CD4-positive, alpha-beta T cell (primary cell): ENCODE measurements at regions not wholly inside any gene's neighbourhood (a gene's known extent, or its start where the extent isn't known, plus 50 kb on each side); places are given as distances from the start of the nearest gene placed in this dataset.

Source experiments
- ATAC-seq: fragments of 200-7000 bp; cut with Tn5 transposase; one replicate; pipeline ENCODE4 v1.10.0; 2022; ENCODE audit warnings: mild to moderate bottlenecking; ENCODE audit not compliant: poor library complexity
- CTCF ChIA-PET: fragments of 350-600 bp; sonication (Branson Sonifier 250); formaldehyde crosslinking; loops from one replicate; lab custom pipeline; 2021; ENCODE audit warnings: antibody characterized with exemption, inconsistent platforms; lab: Charles Lee
- POLR2A ChIA-PET: fragments of 350-600 bp; sonication (Branson Sonifier 250); formaldehyde crosslinking; loops from one replicate; lab custom pipeline; 2021; ENCODE audit warnings: antibody characterized with exemption, inconsistent platforms; lab: Charles Lee
- DNase-seq, 14 experiments: peaks; one replicate each; pipeline ENCODE4 v3.0.0-alpha.2; 2013 to 2020; ENCODE audit warnings: mixed read lengths in 2 of 14
- H3K27ac ChIP-seq, 2 donors: one replicate each; pipeline versions ENCODE4 v1.5.1 to v1.7.0; 2013; ENCODE audit warnings: low read length in 2 of 2, low read depth in 1 of 2, mild to moderate bottlenecking in 1 of 2
- H3K27me3 ChIP-seq, 2 experiments: 1 replicate in 1 of 2; 2 replicates in 1 of 2; pipeline versions ENCODE4 v1.6.1 to v1.7.0; 2013; ENCODE audit warnings: low read length in 2 of 2, control low read depth in 1 of 2, mild to moderate bottlenecking in 1 of 2, moderate library complexity in 1 of 2; ENCODE audit not compliant: insufficient read depth in 2 of 2, control insufficient read depth in 1 of 2
- H3K36me3 ChIP-seq: one replicate; pipeline ENCODE4 v1.6.1; 2013; ENCODE audit warnings: low read length, control low read depth; ENCODE audit not compliant: insufficient read depth
- H3K4me1 ChIP-seq: one replicate; pipeline ENCODE4 v1.6.1; 2013; ENCODE audit warnings: low read length, control low read depth; ENCODE audit not compliant: insufficient read depth
- H3K4me3 ChIP-seq: one replicate; pipeline ENCODE4 v1.5.1; 2013; ENCODE audit warnings: mild to moderate bottlenecking, low read length, moderate library complexity
- H3K9me3 ChIP-seq, 2 experiments: 1 replicate in 1 of 2; 2 replicates in 1 of 2; pipeline versions ENCODE4 v1.6.1 to v1.7.0; 2013; ENCODE audit warnings: low read length in 2 of 2, mild to moderate bottlenecking in 2 of 2, control low read depth in 1 of 2, moderate library complexity in 1 of 2; ENCODE audit not compliant: control insufficient read depth in 1 of 2, insufficient read depth in 1 of 2
- H3K27ac Mint-ChIP-seq: one replicate; pipeline ENCODE4 v1.8.0; 2020; ENCODE audit warnings: mixed read lengths
- H3K27me3 Mint-ChIP-seq: one replicate; pipeline ENCODE4 v1.8.0; 2021; ENCODE audit warnings: mixed read lengths
- H3K36me3 Mint-ChIP-seq: one replicate; pipeline ENCODE4 v1.8.0; 2021; ENCODE audit warnings: low read depth, mixed read lengths
- H3K4me1 Mint-ChIP-seq: one replicate; pipeline ENCODE4 v1.8.0; 2021; ENCODE audit warnings: low read depth, mixed read lengths
- H3K4me3 Mint-ChIP-seq: one replicate; pipeline ENCODE4 v1.8.0; 2020; ENCODE audit warnings: mild to moderate bottlenecking, mixed read lengths
- H3K9me3 Mint-ChIP-seq: one replicate; pipeline ENCODE4 v1.8.0; 2020; ENCODE audit warnings: mixed read lengths
- intact Hi-C, 2 experiments: fragments of 100-400 bp; cut with DNase I in 1 of 2; cut with micrococcal nuclease in 1 of 2; formaldehyde crosslinking; loops; one replicate each; pipeline versions ENCODE4 v1.15.1 to v1.9.0; 2023 to 2025; cut with DNase I, micrococcal nuclease
- TF ChIP-seq, protein P1 (sequence below): fragments of 200-600 bp; IDR thresholded peaks from one replicate; pipeline ENCODE4 v1.8.0; 2022; ENCODE audit warnings: antibody characterized with exemption, mild to moderate bottlenecking

DNA sequence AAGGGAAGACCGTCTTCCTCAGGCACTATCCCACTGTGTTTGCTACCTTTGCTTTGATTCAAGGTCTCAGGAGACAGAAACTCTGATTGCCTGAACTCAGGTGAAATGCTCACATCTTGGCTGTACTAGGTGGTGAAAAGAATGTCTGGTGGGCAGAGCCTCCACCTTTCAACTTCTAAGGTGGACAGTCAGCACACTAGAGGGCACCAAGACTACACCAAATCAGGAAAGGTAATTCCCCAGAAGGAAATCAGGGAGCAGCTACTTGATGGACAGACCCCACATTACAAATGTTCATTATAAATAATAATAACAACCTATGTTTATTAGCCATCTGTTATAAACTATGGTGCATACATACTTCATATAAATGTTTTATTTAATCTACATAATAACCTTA is 220.9 kb downstream of the ATG4C start:
- Histone ChIP-seq H3K27me3 (peaks cover 0 to 4% of the 10 kb centered on the region in 2 experiments), H3K9me3 (no peaks in the 10 kb centered on the region), H3K27ac (no peak overlapping the region), H3K4me3 (no peak overlapping the region), H3K4me1 (no peaks in the 10 kb centered on the region), H3K36me3 (no peaks in the 10 kb centered on the region)
- ATAC-seq (no peak), DNase-seq (no peak)
- peaks cover 3% of the 10 kb centered on the region for H3K9me3 Mint-ChIP-seq
- intact Hi-C loops: no loop called here
- ChIA-PET CTCF (no interaction called here), POLR2A (no interaction called here)
- H3K4me3 Mint-ChIP-seq: no peak overlapping the region
- TF ChIP-seq, protein P1, sequence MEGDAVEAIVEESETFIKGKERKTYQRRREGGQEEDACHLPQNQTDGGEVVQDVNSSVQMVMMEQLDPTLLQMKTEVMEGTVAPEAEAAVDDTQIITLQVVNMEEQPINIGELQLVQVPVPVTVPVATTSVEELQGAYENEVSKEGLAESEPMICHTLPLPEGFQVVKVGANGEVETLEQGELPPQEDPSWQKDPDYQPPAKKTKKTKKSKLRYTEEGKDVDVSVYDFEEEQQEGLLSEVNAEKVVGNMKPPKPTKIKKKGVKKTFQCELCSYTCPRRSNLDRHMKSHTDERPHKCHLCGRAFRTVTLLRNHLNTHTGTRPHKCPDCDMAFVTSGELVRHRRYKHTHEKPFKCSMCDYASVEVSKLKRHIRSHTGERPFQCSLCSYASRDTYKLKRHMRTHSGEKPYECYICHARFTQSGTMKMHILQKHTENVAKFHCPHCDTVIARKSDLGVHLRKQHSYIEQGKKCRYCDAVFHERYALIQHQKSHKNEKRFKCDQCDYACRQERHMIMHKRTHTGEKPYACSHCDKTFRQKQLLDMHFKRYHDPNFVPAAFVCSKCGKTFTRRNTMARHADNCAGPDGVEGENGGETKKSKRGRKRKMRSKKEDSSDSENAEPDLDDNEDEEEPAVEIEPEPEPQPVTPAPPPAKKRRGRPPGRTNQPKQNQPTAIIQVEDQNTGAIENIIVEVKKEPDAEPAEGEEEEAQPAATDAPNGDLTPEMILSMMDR: no peak
- H3K4me1 Mint-ChIP-seq: no peaks in the 10 kb centered on the region
- no peak overlapping the region for H3K27ac Mint-ChIP-seq
- H3K27me3 Mint-ChIP-seq: peaks cover 7% of the 10 kb centered on the region
- no peaks in the 10 kb centered on the region for H3K36me3 Mint-ChIP-seq

DNA sequence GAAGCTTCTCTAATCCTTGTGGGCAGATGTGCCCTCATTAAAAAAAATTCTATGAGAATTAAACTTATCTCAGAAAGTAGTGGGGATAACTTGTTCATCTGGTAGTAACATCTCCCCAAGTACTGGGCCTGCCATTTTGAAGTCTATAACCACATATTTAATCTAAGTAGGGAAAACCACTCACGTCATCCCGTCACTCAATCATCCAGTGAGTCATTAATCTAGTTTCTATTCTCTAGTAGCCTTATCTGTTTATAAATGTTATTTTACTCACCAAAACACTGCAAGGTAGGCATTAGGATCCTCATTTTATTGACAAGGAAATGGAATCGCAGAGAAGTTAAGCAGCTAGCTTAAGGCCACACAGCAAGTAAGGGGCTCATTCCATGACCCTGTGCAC is 221.9 kb downstream of the ATG4C start:
- Mint-ChIP-seq H3K27me3 (peaks cover 7% of the 10 kb centered on the region), H3K4me3 (no peak overlapping the region), H3K27ac (no peak overlapping the region), H3K9me3 (peaks cover 3% of the 10 kb centered on the region), H3K36me3 (no peaks in the 10 kb centered on the region), H3K4me1 (no peaks in the 10 kb centered on the region)
- POLR2A ChIA-PET: no interaction called here
- ATAC-seq: no peak
- TF ChIP-seq, protein P1: no peak
- Histone ChIP-seq H3K4me1 (no peaks in the 10 kb centered on the region), H3K4me3 (no peak overlapping the region), H3K36me3 (no peaks in the 10 kb centered on the region), H3K27ac (no peak overlapping the region), H3K9me3 (no peaks in the 10 kb centered on the region), H3K27me3 (no peaks in the 10 kb centered on the region)
- CTCF ChIA-PET: no interaction called here
- intact Hi-C loops: no loop called here
- no peak for DNase-seq

DNA sequence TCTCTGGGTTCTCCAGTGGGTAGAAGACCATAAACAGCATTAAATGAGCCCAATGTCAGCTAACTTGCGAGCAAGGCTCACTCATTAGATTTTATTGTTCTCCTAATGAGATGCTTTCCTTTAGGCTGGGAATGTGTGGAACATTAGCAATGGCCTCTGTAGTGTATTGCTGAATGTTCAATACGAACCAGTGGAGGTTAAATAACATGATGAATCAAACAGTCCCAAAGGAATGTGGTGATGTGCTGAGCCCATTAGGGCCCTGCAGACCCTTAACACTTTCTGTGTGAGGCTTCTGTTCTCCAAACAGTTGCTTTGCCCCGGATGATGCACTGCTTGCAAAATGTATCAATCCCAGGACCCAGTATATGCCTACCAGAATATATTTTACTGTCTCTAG is 225.5 kb downstream of the ATG4C start:
- no peak overlapping the region for H3K4me3 Mint-ChIP-seq
- H3K36me3 Mint-ChIP-seq: no peaks in the 10 kb centered on the region
- no peaks in the 10 kb centered on the region for H3K4me1 Mint-ChIP-seq
- DNase-seq (no peak), ATAC-seq (no peak)
- no peaks in the 10 kb centered on the region for H3K9me3 ChIP-seq
- no peak overlapping the region for H3K4me3 ChIP-seq
- H3K9me3 Mint-ChIP-seq: peaks cover 3% of the 10 kb centered on the region
- H3K4me1 ChIP-seq: no peaks in the 10 kb centered on the region
- H3K27me3 ChIP-seq: no peaks in the 10 kb centered on the region
- no peak overlapping the region for H3K27ac ChIP-seq
- ChIA-PET CTCF (no interaction called here), POLR2A (no interaction called here)
- intact Hi-C loops: no loop called here
- peaks cover 5% of the 10 kb centered on the region for H3K27me3 Mint-ChIP-seq
- H3K36me3 ChIP-seq: no peaks in the 10 kb centered on the region
- H3K27ac Mint-ChIP-seq: no peak overlapping the region
- TF ChIP-seq, protein P1: no peak
